ENCODE measurements at regions not wholly inside any gene's neighbourhood (a gene's known extent, or its start where the extent isn't known, plus 50 kb on each side); places are given as distances from the start of the nearest gene placed in this dataset.
"Not testable (repeated sequence)": the region's sequence is repeated elsewhere in the genome, so short reads cannot be mapped to it uniquely, and the experiment has no call there.

- no peak for DNase-seq
Observed at GRCh38 chr4:138487670-138488069, 245.5 kb upstream of the SLC7A11 start.

GRCh38 chr4:138487230-138487629 is 245.1 kb upstream of the SLC7A11 start:
- DNase-seq: no peak

GRCh38 chr4:138485498-138485897 is 243.3 kb upstream of the SLC7A11 start:
- DNase-seq: no peak

- no peak for DNase-seq
Observed at GRCh38 chr4:138475116-138475515, 233.0 kb upstream of the SLC7A11 start.

GRCh38 chr4:138473339-138473738 is 231.2 kb upstream of the SLC7A11 start:
- no peak for DNase-seq

- no peak for DNase-seq
Observed at GRCh38 chr4:138460477-138461414, 218.6 kb upstream of the SLC7A11 start.

GRCh38 chr4:138458751-138459150 is 216.6 kb upstream of the SLC7A11 start:
- DNase-seq: no peak

GRCh38 chr4:138456349-138456748 is 214.2 kb upstream of the SLC7A11 start:
- not testable (repeated sequence) for DNase-seq

- no peak for DNase-seq
Observed at GRCh38 chr4:138455097-138455496, 212.9 kb upstream of the SLC7A11 start.

- DNase-seq: no peak
Observed at GRCh38 chr4:138452826-138453225, 210.7 kb upstream of the SLC7A11 start.

GRCh38 chr4:138451276-138451663 is 209.1 kb upstream of the SLC7A11 start:
- no peak for DNase-seq

- no peak for DNase-seq
Observed at GRCh38 chr4:138450546-138451275, 208.6 kb upstream of the SLC7A11 start.

GRCh38 chr4:138449938-138450337 is 207.8 kb upstream of the SLC7A11 start:
- no peak for DNase-seq

GRCh38 chr4:138448169-138448568 is 206.0 kb upstream of the SLC7A11 start:
- no peak for DNase-seq

- DNase-seq: no peak
Observed at GRCh38 chr4:138446456-138446855, 204.3 kb upstream of the SLC7A11 start.

- no peak for DNase-seq
Observed at GRCh38 chr4:138445098-138445497, 202.9 kb upstream of the SLC7A11 start.

GRCh38 chr4:138444260-138444659 is 202.1 kb upstream of the SLC7A11 start:
- DNase-seq: no peak

- DNase-seq: no peak
Observed at GRCh38 chr4:138439143-138439581, 197.0 kb upstream of the SLC7A11 start.

GRCh38 chr4:138438608-138439007 is 196.5 kb upstream of the SLC7A11 start:
- no peak for DNase-seq

- DNase-seq: no peak
Observed at GRCh38 chr4:138437263-138437851, 195.2 kb upstream of the SLC7A11 start.

GRCh38 chr4:138435733-138436132 is 193.6 kb upstream of the SLC7A11 start:
- not testable (repeated sequence) for DNase-seq

- not testable (repeated sequence) for DNase-seq
Observed at GRCh38 chr4:138435046-138435445, 192.9 kb upstream of the SLC7A11 start.

- DNase-seq: no peak
Observed at GRCh38 chr4:138428611-138429010, 186.5 kb upstream of the SLC7A11 start.

- no peak for DNase-seq
Observed at GRCh38 chr4:138426786-138427185, 184.6 kb upstream of the SLC7A11 start.

Data from NCI-H82 (cell line).